ENCODE measurements at regions not wholly inside any gene's neighbourhood (a gene's known extent, or its start where the extent isn't known, plus 50 kb on each side); places are given as distances from the start of the nearest gene placed in this dataset.
"Not testable (repeated sequence)": the region's sequence is repeated elsewhere in the genome, so short reads cannot be mapped to it uniquely, and the experiment has no call there.

- Histone ChIP-seq H3K36me3 (ENCODE audit: insufficient read depth, low read length) (no peaks in the 10 kb centered on the region), H3K9ac (ENCODE audit: low read depth, low read length) (no peak overlapping the region), H3K27ac (ENCODE audit: low read depth, low read length) (no peak overlapping the region), H3K4me3 (ENCODE audit: low read length) (no peak overlapping the region), H3K4me1 (ENCODE audit: insufficient read depth, low read length) (peaks cover 11% of the 10 kb centered on the region; the same call in 1 of the 2 replicates), H3K9me3 (ENCODE audit: insufficient read depth, low read depth, low read length) (no peaks in the 10 kb centered on the region), H3K27me3 (ENCODE audit: insufficient read depth, low read length) (no peaks in the 10 kb centered on the region)
- WGBS: 96% methylated on average over 2 of the region's 3 CpGs
Measured at GRCh38 chr2:168322325-168323007, 75.1 kb upstream of the STK39 start.

- Histone ChIP-seq H3K4me1 (ENCODE audit: insufficient read depth, low read length) (peaks cover 11% of the 10 kb centered on the region; the same call in 1 of the 2 replicates), H3K27me3 (ENCODE audit: insufficient read depth, low read length) (no peaks in the 10 kb centered on the region), H3K36me3 (ENCODE audit: insufficient read depth, low read length) (no peaks in the 10 kb centered on the region), H3K27ac (ENCODE audit: low read depth, low read length) (no peak overlapping the region), H3K9me3 (ENCODE audit: insufficient read depth, low read depth, low read length) (no peaks in the 10 kb centered on the region), H3K9ac (ENCODE audit: low read depth, low read length) (no peak overlapping the region), H3K4me3 (ENCODE audit: low read length) (no peak overlapping the region)
- WGBS: 78% methylated on average over 11 of the region's 11 CpGs
Measured at GRCh38 chr2:168323529-168324021, 76.2 kb upstream of the STK39 start.

- Histone ChIP-seq H3K36me3 (ENCODE audit: insufficient read depth, low read length) (no peaks in the 10 kb centered on the region), H3K9ac (ENCODE audit: low read depth, low read length) (no peak overlapping the region), H3K27me3 (ENCODE audit: insufficient read depth, low read length) (no peaks in the 10 kb centered on the region), H3K4me1 (ENCODE audit: insufficient read depth, low read length) (peaks cover 11% of the 10 kb centered on the region; the same call in 1 of the 2 replicates), H3K4me3 (ENCODE audit: low read length) (no peak overlapping the region), H3K9me3 (ENCODE audit: insufficient read depth, low read depth, low read length) (peaks cover 4% of the 10 kb centered on the region), H3K27ac (ENCODE audit: low read depth, low read length) (no peak overlapping the region)
- 94% methylated on average over 2 of the region's 2 CpGs for WGBS
Measured at GRCh38 chr2:168326572-168326971, 79.2 kb upstream of the STK39 start.

GRCh38 chr2:168327328-168327727 is 79.9 kb upstream of the STK39 start:
- no peaks in the 10 kb centered on the region for H3K36me3 ChIP-seq (ENCODE audit: insufficient read depth, low read length)
- H3K27ac ChIP-seq (ENCODE audit: low read depth, low read length): no peak overlapping the region
- WGBS: 94% methylated on average over 3 of the region's 3 CpGs
- H3K4me3 ChIP-seq (ENCODE audit: low read length): no peak overlapping the region
- H3K4me1 ChIP-seq (ENCODE audit: insufficient read depth, low read length): peaks cover 11% of the 10 kb centered on the region; the same call in 1 of the 2 replicates
- H3K27me3 ChIP-seq (ENCODE audit: insufficient read depth, low read length): no peaks in the 10 kb centered on the region
- H3K9me3 ChIP-seq (ENCODE audit: insufficient read depth, low read depth, low read length): peaks cover 4% of the 10 kb centered on the region
- no peak overlapping the region for H3K9ac ChIP-seq (ENCODE audit: low read depth, low read length)

GRCh38 chr2:168328421-168328820 is 81.0 kb upstream of the STK39 start:
- Histone ChIP-seq H3K27me3 (ENCODE audit: insufficient read depth, low read length) (no peaks in the 10 kb centered on the region), H3K4me1 (ENCODE audit: insufficient read depth, low read length) (peaks cover 5% of the 10 kb centered on the region; the same call in 1 of the 2 replicates), H3K36me3 (ENCODE audit: insufficient read depth, low read length) (no peaks in the 10 kb centered on the region), H3K9me3 (ENCODE audit: insufficient read depth, low read depth, low read length) (peaks cover 4% of the 10 kb centered on the region), H3K4me3 (ENCODE audit: low read length) (no peak overlapping the region), H3K27ac (ENCODE audit: low read depth, low read length) (no peak overlapping the region), H3K9ac (ENCODE audit: low read depth, low read length) (no peak overlapping the region)
- 93% methylated on average over 2 of the region's 2 CpGs for WGBS

- peaks cover 4% of the 10 kb centered on the region for H3K9me3 ChIP-seq (ENCODE audit: insufficient read depth, low read depth, low read length)
- no peaks in the 10 kb centered on the region for H3K4me1 ChIP-seq (ENCODE audit: insufficient read depth, low read length)
- no peaks in the 10 kb centered on the region for H3K27me3 ChIP-seq (ENCODE audit: insufficient read depth, low read length)
- H3K27ac ChIP-seq (ENCODE audit: low read depth, low read length): no peak overlapping the region
- no peak overlapping the region for H3K4me3 ChIP-seq (ENCODE audit: low read length)
- no peaks in the 10 kb centered on the region for H3K36me3 ChIP-seq (ENCODE audit: insufficient read depth, low read length)
- H3K9ac ChIP-seq (ENCODE audit: low read depth, low read length): no peak overlapping the region
Measured at GRCh38 chr2:168330624-168331423, 83.4 kb upstream of the STK39 start.

- not testable (repeated sequence) for H3K27me3 ChIP-seq (ENCODE audit: insufficient read depth, low read length); H3K36me3 ChIP-seq (ENCODE audit: insufficient read depth, low read length); H3K4me3 ChIP-seq (ENCODE audit: low read length); H3K27ac ChIP-seq (ENCODE audit: low read depth, low read length); H3K9ac ChIP-seq (ENCODE audit: low read depth, low read length); H3K9me3 ChIP-seq (ENCODE audit: insufficient read depth, low read depth, low read length)
- peaks cover 17% of the 10 kb centered on the region for H3K4me1 ChIP-seq (ENCODE audit: insufficient read depth, low read length)
- 97% methylated on average over 7 of the region's 8 CpGs for WGBS
Measured at GRCh38 chr2:168335254-168335653, 87.9 kb upstream of the STK39 start.

GRCh38 chr2:168336786-168337388 is 89.5 kb upstream of the STK39 start:
- Histone ChIP-seq H3K27ac (ENCODE audit: low read depth, low read length) (no peak overlapping the region), H3K4me1 (ENCODE audit: insufficient read depth, low read length) (peaks cover 18% of the 10 kb centered on the region), H3K36me3 (ENCODE audit: insufficient read depth, low read length) (no peaks in the 10 kb centered on the region), H3K4me3 (ENCODE audit: low read length) (no peak overlapping the region), H3K9me3 (ENCODE audit: insufficient read depth, low read depth, low read length) (no peaks in the 10 kb centered on the region), H3K27me3 (ENCODE audit: insufficient read depth, low read length) (no peaks in the 10 kb centered on the region), H3K9ac (ENCODE audit: low read depth, low read length) (no peak overlapping the region)
- WGBS: 62% methylated on average over 6 of the region's 6 CpGs

- Histone ChIP-seq H3K4me3 (ENCODE audit: low read length) (no peak overlapping the region), H3K4me1 (ENCODE audit: insufficient read depth, low read length) (peaks cover 18% of the 10 kb centered on the region), H3K27ac (ENCODE audit: low read depth, low read length) (no peak overlapping the region), H3K36me3 (ENCODE audit: insufficient read depth, low read length) (no peaks in the 10 kb centered on the region), H3K27me3 (ENCODE audit: insufficient read depth, low read length) (no peaks in the 10 kb centered on the region), H3K9ac (ENCODE audit: low read depth, low read length) (no peak overlapping the region), H3K9me3 (ENCODE audit: insufficient read depth, low read depth, low read length) (no peaks in the 10 kb centered on the region)
- 40% methylated on average over 2 of the region's 3 CpGs for WGBS
Measured at GRCh38 chr2:168338292-168338691, 90.9 kb upstream of the STK39 start.

- Histone ChIP-seq H3K27me3 (ENCODE audit: insufficient read depth, low read length) (no peaks in the 10 kb centered on the region), H3K4me1 (ENCODE audit: insufficient read depth, low read length) (peaks cover 18% of the 10 kb centered on the region), H3K9me3 (ENCODE audit: insufficient read depth, low read depth, low read length) (no peaks in the 10 kb centered on the region), H3K36me3 (ENCODE audit: insufficient read depth, low read length) (no peaks in the 10 kb centered on the region), H3K9ac (ENCODE audit: low read depth, low read length) (no peak overlapping the region), H3K27ac (ENCODE audit: low read depth, low read length) (no peak overlapping the region), H3K4me3 (ENCODE audit: low read length) (no peak overlapping the region)
- 80% methylated on average over 1 of the region's 1 CpG for whole genome bisulfite sequencing
Measured at GRCh38 chr2:168338803-168339437, 91.5 kb upstream of the STK39 start.

- Histone ChIP-seq H3K4me1 (ENCODE audit: insufficient read depth, low read length) (peaks cover 18% of the 10 kb centered on the region), H3K9me3 (ENCODE audit: insufficient read depth, low read depth, low read length) (no peaks in the 10 kb centered on the region), H3K27ac (ENCODE audit: low read depth, low read length) (no peak overlapping the region), H3K9ac (ENCODE audit: low read depth, low read length) (no peak overlapping the region), H3K36me3 (ENCODE audit: insufficient read depth, low read length) (no peaks in the 10 kb centered on the region), H3K4me3 (ENCODE audit: low read length) (no peak overlapping the region), H3K27me3 (ENCODE audit: insufficient read depth, low read length) (no peaks in the 10 kb centered on the region)
- WGBS: 94% methylated on average over 5 of the region's 5 CpGs
Measured at GRCh38 chr2:168340931-168341330, 93.5 kb upstream of the STK39 start.
